SIG-M5 treated with dmso at 0.1 percent for 504 hours (cell line): ENCODE measurements at regions not wholly inside any gene's neighbourhood (a gene's known extent, or its start where the extent isn't known, plus 50 kb on each side); places are given as distances from the start of the nearest gene placed in this dataset.
"Not testable (repeated sequence)": the region's sequence is repeated elsewhere in the genome, so short reads cannot be mapped to it uniquely, and the experiment has no call there.

Source experiments
- DNase-seq: peaks from one replicate; lab custom pipeline; 2025; ENCODE audit not compliant: unreplicated experiment; lab: John Stamatoyannopoulos, UW

- not testable (repeated sequence) for DNase-seq
These were observed 119.2 kb downstream of the SEPTIN14 start for GRCh38 chr7:55743454-55743717.

DNA sequence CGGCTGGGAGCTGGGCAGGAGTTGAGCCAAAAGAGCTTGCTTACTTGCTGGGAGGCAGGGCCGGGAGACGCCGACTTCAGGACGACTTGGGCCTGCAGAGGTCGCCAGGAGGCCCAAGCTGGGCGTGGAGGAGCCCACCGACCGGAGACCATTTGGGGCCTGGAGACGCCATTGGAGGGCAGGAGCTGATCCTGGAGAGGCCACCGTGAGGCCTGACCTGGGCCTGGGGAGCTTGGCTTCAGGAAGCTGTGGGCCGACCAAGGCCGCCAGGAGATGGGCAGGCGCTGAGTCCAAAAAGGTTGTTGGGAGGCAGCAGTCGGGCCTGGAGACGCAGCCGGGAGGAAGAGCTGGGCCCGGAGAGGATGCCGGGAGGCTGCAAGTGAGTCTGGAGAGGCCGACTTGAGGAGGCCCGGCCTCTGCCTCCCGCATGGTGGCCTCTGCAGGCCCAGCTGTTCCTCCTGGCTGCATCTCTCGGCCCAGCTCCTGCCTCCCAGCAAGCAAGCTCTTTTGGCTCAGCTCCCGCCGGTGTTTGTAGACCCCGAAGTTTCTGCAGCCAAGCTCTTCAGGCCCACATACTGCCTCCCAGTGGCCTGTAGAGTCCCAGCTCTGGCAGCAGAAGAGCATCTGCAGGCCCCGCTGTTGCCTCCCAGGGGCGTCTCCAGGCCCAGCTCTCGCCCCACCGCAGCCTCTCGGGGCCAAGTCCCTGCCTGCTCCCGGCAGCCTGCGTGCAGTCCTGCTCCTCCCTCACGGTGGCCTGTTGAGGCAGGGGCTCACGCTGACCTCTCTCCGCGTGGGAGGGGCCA lies 119.7 kb downstream of the SEPTIN14 start:
- DNase-seq, result not testable (repeated sequence)

- not testable (repeated sequence) for DNase-seq
These were observed 120.6 kb downstream of the SEPTIN14 start for GRCh38 chr7:55741721-55742631.

DNA sequence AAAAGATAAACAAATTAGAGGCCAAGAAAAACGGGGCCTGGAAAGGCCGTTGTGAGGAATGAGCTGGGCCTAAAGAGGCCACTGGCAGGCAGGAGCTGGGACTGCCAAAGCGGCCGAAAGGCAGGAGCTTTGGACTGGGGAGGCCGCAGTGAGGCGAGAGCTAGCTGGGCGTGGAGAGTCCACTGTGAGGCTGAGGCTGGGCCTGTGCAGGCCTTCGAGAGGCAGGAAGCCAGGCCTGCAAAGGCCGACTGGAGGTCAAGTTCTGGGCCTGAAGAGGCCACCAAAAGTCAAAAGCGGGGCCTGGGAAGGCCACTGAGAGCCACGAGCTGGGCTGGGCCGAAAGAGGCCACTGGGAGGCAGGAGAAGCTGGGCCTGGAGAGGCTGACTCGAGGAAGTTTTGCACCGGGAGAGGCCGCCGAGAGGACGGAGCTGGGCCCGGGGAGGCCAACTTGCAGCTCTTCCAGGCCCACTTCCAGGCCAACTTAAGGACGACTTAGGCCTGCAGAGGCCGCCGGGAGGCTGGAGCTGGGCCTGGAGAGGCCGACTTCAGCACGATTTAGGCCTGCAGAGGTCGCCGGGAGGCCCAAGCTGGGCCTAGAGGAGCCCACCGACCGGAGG lies 121.8 kb downstream of the SEPTIN14 start:
- DNase-seq, result not testable (repeated sequence)

DNA sequence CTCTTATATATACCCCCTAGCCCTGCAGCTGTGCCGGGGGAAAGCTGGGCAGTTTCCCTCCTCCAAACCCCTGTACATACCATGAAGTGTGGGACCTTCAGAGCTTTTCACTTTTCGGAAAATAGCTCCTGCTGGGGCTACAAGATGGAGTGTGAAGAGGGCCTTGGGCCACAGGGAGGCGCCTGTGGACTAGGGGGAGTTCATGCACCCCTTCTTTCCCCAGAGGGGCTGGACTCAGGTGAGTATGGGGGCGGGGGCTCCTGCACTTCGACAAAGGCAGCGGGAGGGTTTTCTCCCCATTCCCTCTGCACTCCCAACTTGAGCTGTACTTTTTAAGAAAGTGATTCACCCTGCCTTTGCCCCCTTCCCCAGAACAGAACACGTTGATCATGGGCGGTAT lies 122.5 kb downstream of the SEPTIN14 start:
- DNase-seq, result not testable (repeated sequence)

GRCh38 chr7:55736641-55737221 lies 125.8 kb downstream of the SEPTIN14 start:
- not testable (repeated sequence) for DNase-seq

DNA sequence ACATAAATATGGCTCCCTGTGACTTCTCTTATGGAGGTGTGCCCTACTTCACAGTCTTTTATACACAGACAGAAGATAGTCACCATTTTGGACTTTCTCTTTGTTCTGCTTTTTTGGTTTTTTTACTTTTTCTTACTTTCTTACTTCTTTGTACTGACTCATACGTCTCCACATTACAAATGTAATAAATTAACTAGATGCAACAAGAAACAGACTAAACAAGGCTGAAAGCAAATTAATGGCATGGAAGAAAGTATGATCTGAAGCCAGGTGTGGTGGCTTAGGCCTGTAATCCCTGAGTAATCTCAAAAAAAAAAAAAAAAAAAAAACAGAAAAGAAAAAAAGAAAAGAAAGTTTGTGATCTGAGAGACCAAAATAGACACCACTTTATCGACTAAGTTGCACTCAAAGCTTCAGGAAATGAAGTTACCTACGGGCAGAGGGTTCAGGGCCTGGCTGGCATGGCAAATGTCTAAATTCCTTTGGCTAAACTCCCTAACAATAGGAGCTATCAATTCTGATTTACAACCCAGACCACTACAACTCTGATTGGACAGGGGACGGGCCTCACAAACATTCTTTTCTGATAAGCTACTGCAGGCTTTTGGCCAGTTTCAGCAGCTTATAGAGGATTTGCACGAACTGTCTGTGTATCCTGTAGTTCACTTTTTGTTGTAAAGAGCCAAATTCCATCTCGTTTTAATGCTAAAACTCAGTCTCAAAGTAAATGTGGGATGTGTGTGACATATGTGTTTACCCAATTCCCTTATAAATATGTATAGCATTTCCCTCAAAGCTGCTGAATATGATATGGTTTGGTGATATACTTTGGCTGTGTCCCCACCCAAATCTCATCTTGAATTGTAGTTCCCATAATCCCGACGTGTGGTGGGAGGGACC lies 129.1 kb downstream of the SEPTIN14 start:
- DNase-seq, result no peak

DNA sequence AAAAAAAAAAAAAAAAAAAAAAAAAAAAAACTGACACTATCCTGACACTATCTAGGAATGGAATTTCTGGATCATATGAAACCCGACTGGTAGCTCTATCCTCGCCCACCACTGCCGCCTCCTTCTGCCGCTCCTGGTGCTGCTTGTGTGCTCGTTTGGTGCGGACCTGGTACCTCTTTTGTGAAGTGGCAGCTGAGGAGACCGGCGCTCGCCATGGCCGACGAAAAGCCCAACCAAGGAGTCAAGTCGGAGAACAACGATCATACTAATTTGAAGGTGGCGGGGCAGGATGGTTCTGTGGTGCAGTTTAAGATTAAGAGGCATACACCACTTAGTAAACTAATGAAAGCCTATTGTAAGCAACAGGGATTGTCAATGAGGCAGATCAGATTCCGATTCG lies 130.6 kb downstream of the SEPTIN14 start:
- no peak for DNase-seq

DNA sequence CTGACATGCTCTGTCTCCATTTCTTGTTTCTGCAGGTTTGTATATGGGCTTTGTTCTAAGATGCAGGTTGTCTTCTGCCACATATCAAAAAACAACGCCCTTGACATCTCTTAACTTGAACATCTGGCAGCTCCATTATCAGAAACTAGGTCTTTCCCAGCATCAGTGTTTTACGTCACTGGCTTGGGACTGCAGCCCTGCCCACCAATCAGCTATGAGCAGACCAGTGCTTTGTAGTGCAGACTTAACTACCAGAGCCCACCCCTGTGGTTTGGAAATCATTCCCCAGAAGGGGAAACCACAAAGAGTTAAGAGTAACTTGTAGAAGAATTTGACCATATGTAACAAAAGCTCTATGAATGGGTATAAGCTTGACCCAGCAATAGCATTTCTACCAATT lies 132.4 kb downstream of the SEPTIN14 start:
- no peak for DNase-seq

DNA sequence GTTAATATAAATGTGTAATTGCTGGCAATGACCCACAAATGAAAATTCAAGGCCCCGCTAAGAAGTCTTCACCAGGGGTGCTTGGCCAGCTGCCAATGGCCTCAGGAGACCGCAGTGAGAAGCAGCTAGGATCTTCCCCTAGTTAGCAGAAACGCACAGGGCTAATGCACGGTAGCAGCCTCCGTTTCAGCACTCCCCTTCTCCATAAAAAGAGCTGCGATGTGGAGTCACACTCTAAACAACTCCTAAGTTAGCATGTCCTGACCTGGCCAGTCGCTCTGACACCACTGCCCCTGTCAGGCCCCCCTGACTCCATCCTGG lies 139.0 kb downstream of the SEPTIN14 start:
- no peak for DNase-seq

- not testable (repeated sequence) for DNase-seq
These were observed 139.5 kb downstream of the SEPTIN14 start for GRCh38 chr7:55722874-55723620.

DNA sequence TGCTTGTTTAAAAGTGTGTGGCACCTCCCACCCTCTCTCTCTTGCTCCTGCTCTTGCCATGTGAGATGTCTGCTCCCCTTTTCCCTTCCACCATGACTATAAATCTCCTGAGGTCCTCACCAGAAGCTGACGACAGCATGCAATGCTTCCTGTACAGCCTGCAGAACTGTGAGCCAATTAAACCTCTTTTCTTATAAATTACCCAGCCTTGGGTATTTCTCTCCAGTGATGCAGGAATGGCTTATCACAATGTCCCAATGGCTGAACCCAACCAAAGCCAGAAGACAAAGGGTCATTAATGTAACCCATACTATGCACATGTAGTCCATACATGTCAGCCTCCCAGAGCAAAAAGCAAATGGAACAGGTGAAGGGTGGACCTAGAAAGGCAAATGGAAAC lies 141.5 kb downstream of the SEPTIN14 start:
- DNase-seq, result not testable (repeated sequence)

- DNase-seq, result not testable (repeated sequence)
These were observed 143.1 kb upstream of the VOPP1 start for GRCh38 chr7:55715247-55715867.

- not testable (repeated sequence) for DNase-seq
These were observed 142.1 kb upstream of the VOPP1 start for GRCh38 chr7:55714370-55714769.

- not testable (repeated sequence) for DNase-seq
These were observed 138.0 kb upstream of the VOPP1 start for GRCh38 chr7:55710312-55710711.

GRCh38 chr7:55708028-55708427 lies 135.7 kb upstream of the VOPP1 start:
- not testable (repeated sequence) for DNase-seq

DNA sequence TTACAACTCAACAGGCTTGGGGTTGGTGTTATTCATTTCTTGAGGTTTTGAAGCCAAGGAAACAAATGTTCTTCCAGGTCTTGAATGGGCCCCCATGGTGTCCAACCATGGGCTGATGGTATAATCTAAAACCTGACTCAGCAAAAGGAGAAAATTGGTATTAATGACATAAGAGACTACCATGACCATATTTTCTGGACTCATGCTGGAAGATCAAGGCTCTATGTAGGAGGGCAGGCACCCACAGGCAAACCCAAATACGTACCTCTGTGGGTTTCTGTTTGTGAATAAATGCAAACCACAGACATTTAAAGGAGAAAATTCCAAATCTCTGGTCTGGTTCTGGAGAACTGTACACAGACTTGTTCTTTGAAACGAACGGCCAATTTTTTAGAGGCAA lies 135.1 kb upstream of the VOPP1 start:
- DNase-seq, result not testable (repeated sequence)

DNA sequence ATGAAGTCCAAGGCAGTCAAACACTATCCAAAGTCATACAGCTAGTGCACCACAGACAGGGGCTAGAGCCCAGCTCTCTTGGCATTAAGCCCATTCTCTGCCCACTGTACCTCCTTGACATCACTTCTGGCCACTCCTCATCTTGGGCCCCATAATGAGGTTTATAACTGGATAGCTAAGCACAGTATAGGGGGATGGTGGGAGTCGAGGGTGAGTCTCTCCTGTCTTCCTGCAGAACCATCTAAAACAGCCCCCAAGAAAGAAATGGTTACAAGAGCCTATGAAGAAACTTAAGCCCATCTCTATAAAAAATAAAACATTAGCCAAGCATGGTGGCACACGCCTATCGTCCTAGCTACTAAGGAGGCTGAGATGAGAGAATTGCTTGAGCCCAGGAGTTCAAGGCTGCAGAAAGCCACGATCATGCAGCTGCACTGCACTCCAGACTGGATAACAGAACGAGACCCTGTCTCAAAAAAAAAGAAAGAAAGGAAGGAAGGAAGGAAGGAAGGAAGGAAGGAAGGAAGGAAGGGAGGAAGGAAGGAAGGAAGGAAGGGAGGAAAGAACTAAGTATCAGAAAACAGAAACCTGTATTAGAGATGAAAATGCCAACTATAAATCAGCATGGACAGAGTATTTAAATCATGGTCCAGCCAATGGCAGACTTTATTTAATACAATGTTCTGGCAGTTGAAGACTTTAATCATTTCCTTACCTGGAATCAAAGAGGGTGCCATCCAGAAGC lies 134.3 kb upstream of the VOPP1 start:
- not testable (repeated sequence) for DNase-seq
